22Rv1 (cell line): ENCODE measurements at regions not wholly inside any gene's neighbourhood (a gene's known extent, or its start where the extent isn't known, plus 50 kb on each side); places are given as distances from the start of the nearest gene placed in this dataset.

Experiments used
- CTCF ChIP-seq: fragments of 450-650 bp; IDR thresholded peaks from 2 replicates; pipeline ENCODE4 v1.5.1; 2017; ENCODE audit warnings: mild to moderate bottlenecking
- ZFX ChIP-seq: fragments of 450-650 bp; IDR thresholded peaks from 2 replicates; pipeline ENCODE4 v1.6.1; 2017; ENCODE audit warnings: antibody characterized with exemption, borderline replicate concordance

- TF ChIP-seq CTCF (no peak), ZFX (no peak)
Observed at GRCh38 chr3:68315964-68316363, 616.4 kb downstream of the TAFA4 start.
